Psoas muscle (tissue), 7 donors: ENCODE measurements at regions not wholly inside any gene's neighbourhood (a gene's known extent, or its start where the extent isn't known, plus 50 kb on each side); places are given as distances from the start of the nearest gene placed in this dataset.
A peak's percentile ranks its signal among the peaks of the same experiment; 100 is the strongest.

Source experiments
- ATAC-seq, 4 donors: fragments of 200-7000 bp; cut with Tn5 transposase; one replicate each; pipeline ENCODE4 v1.9.1; 2020; ENCODE audit warnings: moderate library complexity in 3 of 4, mild to moderate bottlenecking in 2 of 4
- DNase-seq, 2 donors: peaks; one replicate each; pipeline ENCODE4 v3.0.0-alpha.2; 2020
- H3K27ac ChIP-seq: fragments of 200-600 bp; one replicate; pipeline ENCODE4 v1.8.0; 2022
- H3K27me3 ChIP-seq, 3 donors: fragments of 200-600 bp in 1 of 3; one replicate each; pipeline versions ENCODE4 v1.6.1 to v1.8.0; 2013 to 2022; ENCODE audit warnings: low read length in 2 of 3, mild to moderate bottlenecking in 2 of 3, moderate library complexity in 1 of 3; ENCODE audit not compliant: insufficient read depth in 3 of 3
- H3K36me3 ChIP-seq, 2 donors: fragments of 200-600 bp in 1 of 2; one replicate each; pipeline versions ENCODE4 v1.6.1 to v1.8.0; 2013 to 2022; ENCODE audit warnings: low read depth in 1 of 2, mild to moderate bottlenecking in 1 of 2, moderate library complexity in 1 of 2; ENCODE audit not compliant: insufficient read depth in 1 of 2
- H3K4me1 ChIP-seq: fragments of 200-600 bp; one replicate; pipeline ENCODE4 v1.8.0; 2022
- H3K4me3 ChIP-seq: fragments of 200-600 bp; one replicate; pipeline ENCODE4 v1.8.0; 2022; ENCODE audit warnings: mild to moderate bottlenecking
- H3K9me3 ChIP-seq: fragments of 200-600 bp; one replicate; pipeline ENCODE4 v1.8.0; 2022
- WGBS, 3 donors: extraction: QIAGEN DNeasy Blood & Tissue Kit; methylation state at CpG; one replicate each; pipeline versions ENCODE4 v1.1.6 to v1.1.7; 2013; 5-methylcytosine and 5-hydroxymethylcytosine counted together
- intact Hi-C, 2 donors: fragments of 100-400 bp; cut with DNase I; formaldehyde crosslinking; loops; one replicate each; pipeline versions ENCODE4 v1.11.0 to v1.14.2; 2022
- TF ChIP-seq, protein P1 (sequence below): fragments of 200-600 bp; IDR thresholded peaks from one replicate; pipeline ENCODE4 v1.8.0; 2022; ENCODE audit warnings: antibody characterized with exemption
- donor health status: healthy with polysubstance abuse.
- donor health status: DM: no; HTN: no; CAD: no; lungs with moderate emphysema.
- donor health status: Bipolar disorder and iron deficiency.
- donor health status: healthy.
- donor health status: DM: yes; HTN: yes; CAD: no.
- donor health status: DM: no; HTN: no; CAD: no.
- donor health status: DM: yes; HTN: yes; CAD: no.

DNA sequence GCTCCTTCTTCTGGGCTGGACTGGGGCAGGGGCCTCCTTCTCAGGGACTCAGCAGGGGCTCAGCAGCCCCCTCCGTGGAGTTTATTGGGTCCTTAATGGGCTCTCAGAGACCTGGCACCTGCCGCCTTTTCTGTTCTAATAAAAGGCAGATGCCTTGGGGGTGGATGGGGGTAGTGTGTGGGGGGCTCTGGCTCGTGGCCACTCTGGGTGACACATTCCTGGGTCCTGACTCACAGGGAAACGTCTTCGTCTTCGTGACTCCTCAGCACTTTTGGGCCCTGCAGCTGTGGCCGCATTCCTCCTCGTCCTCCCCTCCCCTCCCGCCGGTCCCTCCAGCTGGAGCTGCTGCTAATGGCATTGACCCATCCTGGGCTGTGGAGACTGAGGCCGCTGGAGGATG, 107.8 kb upstream of the WNT4 start:
- no peak overlapping the region for H3K4me3 ChIP-seq
- no peak overlapping the region for H3K27ac ChIP-seq
- peaks cover 33% of the 10 kb centered on the region for H3K4me1 ChIP-seq
- no peaks in the 10 kb centered on the region for H3K36me3 ChIP-seq
- TF ChIP-seq, protein P1, sequence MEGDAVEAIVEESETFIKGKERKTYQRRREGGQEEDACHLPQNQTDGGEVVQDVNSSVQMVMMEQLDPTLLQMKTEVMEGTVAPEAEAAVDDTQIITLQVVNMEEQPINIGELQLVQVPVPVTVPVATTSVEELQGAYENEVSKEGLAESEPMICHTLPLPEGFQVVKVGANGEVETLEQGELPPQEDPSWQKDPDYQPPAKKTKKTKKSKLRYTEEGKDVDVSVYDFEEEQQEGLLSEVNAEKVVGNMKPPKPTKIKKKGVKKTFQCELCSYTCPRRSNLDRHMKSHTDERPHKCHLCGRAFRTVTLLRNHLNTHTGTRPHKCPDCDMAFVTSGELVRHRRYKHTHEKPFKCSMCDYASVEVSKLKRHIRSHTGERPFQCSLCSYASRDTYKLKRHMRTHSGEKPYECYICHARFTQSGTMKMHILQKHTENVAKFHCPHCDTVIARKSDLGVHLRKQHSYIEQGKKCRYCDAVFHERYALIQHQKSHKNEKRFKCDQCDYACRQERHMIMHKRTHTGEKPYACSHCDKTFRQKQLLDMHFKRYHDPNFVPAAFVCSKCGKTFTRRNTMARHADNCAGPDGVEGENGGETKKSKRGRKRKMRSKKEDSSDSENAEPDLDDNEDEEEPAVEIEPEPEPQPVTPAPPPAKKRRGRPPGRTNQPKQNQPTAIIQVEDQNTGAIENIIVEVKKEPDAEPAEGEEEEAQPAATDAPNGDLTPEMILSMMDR: no peak
- ATAC-seq (peak in 2 of 4 donors; percentile 33 to 49), DNase-seq (peak in 1 of 2 donors; percentile 65)
- WGBS, 3 donors: 29 to 32% (median 30%) methylated on average over 11 of the region's 11 CpGs
- intact Hi-C loops: no loop called here
- H3K27me3 ChIP-seq: peaks cover 0 to 2% (median 0%) of the 10 kb centered on the region in 3 donors
- no peaks in the 10 kb centered on the region for H3K9me3 ChIP-seq

DNA sequence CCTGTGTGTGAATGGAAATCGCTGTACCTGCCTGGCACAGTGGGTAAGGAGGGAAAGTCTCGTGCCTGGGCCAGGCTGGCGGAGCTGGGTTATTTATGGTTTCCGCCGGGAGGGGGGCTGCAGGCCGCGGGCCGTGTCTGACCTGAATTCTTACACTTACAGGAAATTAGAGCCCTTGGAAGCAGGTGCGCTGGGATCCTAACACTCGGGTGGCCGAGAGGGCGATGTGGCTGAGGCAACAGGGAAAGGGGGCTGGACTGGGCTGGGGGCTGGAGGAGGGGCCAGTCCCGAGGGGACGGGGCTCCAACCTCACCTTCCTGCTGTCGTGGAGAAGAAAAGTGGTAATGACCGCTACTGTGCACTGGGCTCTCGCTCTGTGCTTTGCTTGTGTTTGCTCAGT, 109.4 kb upstream of the WNT4 start:
- ATAC-seq (peak; percentile 36 to 73 (median 58)), DNase-seq (no peak)
- H3K27me3 ChIP-seq: peaks cover 0 to 2% (median 0%) of the 10 kb centered on the region in 3 donors
- H3K9me3 ChIP-seq: no peaks in the 10 kb centered on the region
- H3K4me1 ChIP-seq: peaks cover 33% of the 10 kb centered on the region
- peak overlapping the region; percentile 15 for H3K4me3 ChIP-seq
- 23 to 42% (median 25%) methylated on average over 17 of the region's 17 CpGs for WGBS, 3 donors
- H3K27ac ChIP-seq: no peak overlapping the region
- H3K36me3 ChIP-seq: no peaks in the 10 kb centered on the region
- TF ChIP-seq, protein P1: no peak
- intact Hi-C loops: no loop called here

DNA sequence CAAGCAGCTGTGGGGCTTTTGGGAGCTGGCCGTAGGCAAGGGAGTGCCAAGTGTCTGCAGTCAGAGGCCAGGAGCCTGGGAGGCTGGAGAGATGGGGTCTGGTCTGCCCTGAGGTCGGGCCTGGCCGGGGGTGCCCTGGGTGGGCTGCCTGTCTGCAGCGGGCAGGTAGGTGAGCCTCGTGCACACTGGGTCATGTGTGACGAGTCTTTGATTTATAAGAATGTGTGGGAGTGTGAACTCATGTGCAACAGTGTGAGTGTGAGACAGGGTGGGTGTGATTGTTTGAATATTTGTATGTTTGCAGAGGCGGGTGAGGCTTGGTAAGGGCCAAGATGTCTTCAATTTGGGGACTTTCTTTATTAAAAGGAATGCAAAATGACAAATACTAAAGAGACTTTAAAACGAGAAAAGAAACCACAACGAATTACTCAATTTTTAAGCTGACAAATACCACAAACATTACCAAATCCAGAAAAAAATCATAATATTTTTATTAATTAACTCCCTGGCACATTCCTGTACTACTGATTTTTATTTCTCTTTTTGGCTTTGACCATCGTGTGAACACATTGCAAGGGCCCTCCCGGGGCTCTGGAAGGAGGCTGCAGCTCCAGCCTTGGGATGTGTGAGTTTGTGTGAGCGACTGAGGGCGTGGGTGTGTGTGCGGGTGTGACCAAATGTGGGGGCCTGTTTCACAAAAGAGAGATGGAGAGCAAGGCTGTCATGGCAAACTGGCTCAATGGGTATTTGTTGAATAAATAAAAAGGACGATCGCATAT, 110.3 kb upstream of the WNT4 start:
- WGBS, 3 donors: 42 to 58% (median 43%) methylated on average over 16 of the region's 16 CpGs
- H3K27ac ChIP-seq: no peak overlapping the region
- H3K4me1 ChIP-seq: peaks cover 29% of the 10 kb centered on the region
- DNase-seq (no peak), ATAC-seq (peak in 1 of 4 donors; percentile 15)
- H3K36me3 ChIP-seq: no peaks in the 10 kb centered on the region
- no peak overlapping the region for H3K4me3 ChIP-seq
- intact Hi-C loops: no loop called here
- no peaks in the 10 kb centered on the region for H3K9me3 ChIP-seq
- H3K27me3 ChIP-seq: peaks cover 0 to 2% (median 0%) of the 10 kb centered on the region in 3 donors
- TF ChIP-seq, protein P1: no peak

DNA sequence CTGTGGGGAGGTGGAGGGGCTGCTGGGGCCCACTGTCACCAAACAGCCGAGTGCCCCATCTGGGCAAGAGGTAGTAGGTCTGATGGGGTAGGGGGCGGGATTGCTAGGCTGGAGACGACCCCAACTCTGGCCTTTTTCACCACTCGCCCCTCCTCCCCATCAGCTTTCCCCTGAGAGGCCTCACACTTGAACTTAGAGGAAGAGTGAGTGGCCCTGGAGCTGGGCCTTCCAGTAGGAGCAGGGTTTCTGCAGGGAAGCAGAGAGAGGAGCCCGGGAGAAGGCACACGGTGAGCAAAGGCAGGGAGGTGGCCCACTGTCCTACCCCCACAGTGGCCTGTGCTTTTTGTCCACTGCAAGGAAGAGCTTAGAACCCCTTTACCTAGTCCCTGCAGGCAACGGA, 111.9 kb upstream of the WNT4 start:
- H3K4me3 ChIP-seq: no peak overlapping the region
- no peak for ATAC-seq
- peaks cover 0 to 5% (median 0%) of the 10 kb centered on the region in 3 donors for H3K27me3 ChIP-seq
- no peaks in the 10 kb centered on the region for H3K9me3 ChIP-seq
- 71 to 84% (median 80%) methylated on average over 7 of the region's 7 CpGs for WGBS, 3 donors
- H3K36me3 ChIP-seq: no peaks in the 10 kb centered on the region
- DNase-seq: no peak
- TF ChIP-seq, protein P1: no peak
- intact Hi-C loops: no loop called here
- H3K27ac ChIP-seq: no peak overlapping the region
- peaks cover 27% of the 10 kb centered on the region for H3K4me1 ChIP-seq
